H1 (cell line): ENCODE measurements at regions not wholly inside any gene's neighbourhood (a gene's known extent, or its start where the extent isn't known, plus 50 kb on each side); places are given as distances from the start of the nearest gene placed in this dataset.

Experiments used
- CTCF ChIA-PET: fragments of 300-600 bp; sonication (Branson Sonifier 250); formaldehyde crosslinking; loops from one replicate; lab custom pipeline; 2021; ENCODE audit not compliant: partially characterized antibody; lab: Charles Lee
- POLR2A ChIA-PET: fragments of 300-600 bp; sonication (Branson Sonifier 250); formaldehyde crosslinking; loops from one replicate; lab custom pipeline; 2021; ENCODE audit warnings: inconsistent platforms; ENCODE audit not compliant: partially characterized antibody; lab: Charles Lee
- DNase-seq, 2 experiments: peaks; one replicate each; pipeline versions ENCODE4 v3.0.0 to v3.0.0-alpha.2; 2010 to 2022; ENCODE audit warnings: low spot score in 2 of 2, low read depth in 1 of 2, mixed read lengths in 1 of 2
- FAIRE-seq: peaks from 2 replicates; lab custom pipeline; 2011; peaks lifted over from hg19 to GRCh38; lab: Jason Lieb, UNC
- H2AFZ ChIP-seq: 2 replicates; pipeline ENCODE4 v1.8.1; 2012; ENCODE audit warnings: low read length, inconsistent platforms
- H2AK5ac ChIP-seq: 2 replicates; pipeline ENCODE4 v1.6.1; 2013; ENCODE audit warnings: low read depth, low read length
- H2BK120ac ChIP-seq: replicated peaks from 2 replicates; pipeline ENCODE3; 2013; ENCODE audit warnings: low read depth, low read length, inconsistent platforms
- H2BK12ac ChIP-seq: 2 replicates; pipeline ENCODE4 v1.6.1; 2013; ENCODE audit warnings: low read depth, low read length
- H2BK15ac ChIP-seq: 2 replicates; pipeline ENCODE4 v1.6.1; 2013; ENCODE audit warnings: low read length
- H2BK20ac ChIP-seq: 2 replicates; pipeline ENCODE4 v1.6.1; 2013; ENCODE audit warnings: low read length
- H2BK5ac ChIP-seq: 2 replicates; pipeline ENCODE4 v1.6.1; 2013; ENCODE audit warnings: low read depth, low read length
- H3K14ac ChIP-seq: 2 replicates; pipeline ENCODE4 v1.6.1; 2013; ENCODE audit warnings: inconsistent platforms; ENCODE audit not compliant: insufficient read length
- H3K18ac ChIP-seq: 2 replicates; pipeline ENCODE4 v1.6.1; 2013; ENCODE audit warnings: low read length; ENCODE audit errors: extremely low read depth
- H3K23ac ChIP-seq: 2 replicates; pipeline ENCODE4 v1.6.1; 2013; ENCODE audit warnings: inconsistent platforms; ENCODE audit not compliant: insufficient read length
- H3K23me2 ChIP-seq: 2 replicates; pipeline ENCODE4 v1.6.1; 2013; ENCODE audit warnings: low read depth, low read length
- H3K27ac ChIP-seq: 2 replicates; pipeline ENCODE4 v1.6.1; 2011; ENCODE audit warnings: low read depth, low read length, inconsistent platforms
- H3K27me3 ChIP-seq, 4 experiments: replicated peaks in 1 of 4; 1 replicate in 1 of 4; 2 replicates in 3 of 4; pipeline versions ENCODE4 v1.6.1 to v1.8.1; 2011 to 2013; ENCODE audit warnings: low read length in 3 of 4, mild to moderate bottlenecking in 3 of 4, inconsistent platforms in 2 of 4, mixed read lengths in 2 of 4, moderate library complexity in 1 of 4; ENCODE audit not compliant: control insufficient read depth in 3 of 4, insufficient read depth in 3 of 4; ENCODE audit errors: extremely low read depth in 1 of 4
- H3K36me3 ChIP-seq, 4 experiments: 2 replicates each; pipeline versions ENCODE4 v1.6.1 to v1.8.1; 2011 to 2013; ENCODE audit warnings: mild to moderate bottlenecking in 4 of 4, low read length in 3 of 4, moderate library complexity in 2 of 4, control low read depth in 1 of 4, inconsistent platforms in 1 of 4; ENCODE audit not compliant: insufficient read depth in 4 of 4, control insufficient read depth in 2 of 4
- H3K4ac ChIP-seq: replicated peaks from 2 replicates; pipeline ENCODE3; 2013; ENCODE audit warnings: low read length, low read depth, mixed read lengths, inconsistent platforms; ENCODE audit not compliant: insufficient read length
- H3K4me1 ChIP-seq, 4 experiments: replicated peaks in 1 of 4; 1 replicate in 1 of 4; 2 replicates in 3 of 4; pipeline versions ENCODE4 v1.6.1 to v1.8.1; 2011 to 2013; ENCODE audit warnings: low read length in 3 of 4, inconsistent platforms in 2 of 4, mixed read lengths in 1 of 4; ENCODE audit not compliant: insufficient read depth in 4 of 4, control insufficient read depth in 3 of 4
- H3K4me2 ChIP-seq, 2 experiments: 2 replicates each; pipeline versions ENCODE4 v1.6.1 to v1.8.1; 2011 to 2013; ENCODE audit warnings: low read depth in 2 of 2, low read length in 2 of 2, control low read depth in 1 of 2, inconsistent platforms in 1 of 2, mild to moderate bottlenecking in 1 of 2; ENCODE audit not compliant: insufficient read depth in 1 of 2
- H3K4me3 ChIP-seq, 4 experiments: fragments of 200-600, 300-600 bp in 1 of 4; sonication (generic), shearing (Covaris generic), sonication (Bioruptor Twin) in 1 of 4; 2 replicates each; pipeline versions ENCODE4 v1.5.1 to v1.8.1; 2011 to 2016; ENCODE audit warnings: low read length in 4 of 4, low read depth in 3 of 4, control low read depth in 2 of 4, inconsistent platforms in 2 of 4, mild to moderate bottlenecking in 2 of 4, mixed read lengths in 1 of 4, moderate library complexity in 1 of 4; ENCODE audit not compliant: insufficient read depth in 2 of 4; ENCODE audit errors: extremely low read depth in 1 of 4
- H3K56ac ChIP-seq: replicated peaks from 2 replicates; pipeline ENCODE3; 2013; ENCODE audit warnings: low read depth, mild to moderate bottlenecking, mixed read lengths, low read length, inconsistent platforms; ENCODE audit not compliant: insufficient read length
- H3K79me1 ChIP-seq: 2 replicates; pipeline ENCODE4 v1.6.1; 2013; ENCODE audit warnings: low read depth, low read length, control low read depth
- H3K79me2 ChIP-seq, 2 experiments: 2 replicates each; pipeline versions ENCODE4 v1.6.1 to v1.8.1; 2012 to 2013; ENCODE audit warnings: low read length in 2 of 2, mild to moderate bottlenecking in 2 of 2, inconsistent platforms in 1 of 2; ENCODE audit not compliant: insufficient read depth in 2 of 2, control insufficient read depth in 1 of 2
- H3K9ac ChIP-seq, 4 experiments: replicated peaks in 1 of 4; 1 replicate in 1 of 4; 2 replicates in 3 of 4; pipeline versions ENCODE4 v1.6.1 to v1.8.1; 2011 to 2013; ENCODE audit warnings: low read depth in 3 of 4, low read length in 3 of 4, control low read depth in 2 of 4, mild to moderate bottlenecking in 2 of 4, moderate library complexity in 2 of 4, inconsistent platforms in 1 of 4; ENCODE audit errors: extremely low read depth in 1 of 4
- H3K9me3 ChIP-seq, 2 experiments: 2 replicates each; pipeline versions ENCODE4 v1.6.1 to v1.8.1; 2012 to 2013; ENCODE audit warnings: mild to moderate bottlenecking in 2 of 2, moderate library complexity in 2 of 2, control low read depth in 1 of 2, inconsistent platforms in 1 of 2, low read depth in 1 of 2, low read length in 1 of 2, mixed read lengths in 1 of 2; ENCODE audit not compliant: insufficient read depth in 2 of 2
- H4K20me1 ChIP-seq, 2 experiments: replicated peaks in 1 of 2; 2 replicates each; pipeline versions ENCODE3 to v1.8.1; 2011 to 2013; ENCODE audit warnings: inconsistent platforms in 2 of 2, low read length in 2 of 2, mild to moderate bottlenecking in 1 of 2; ENCODE audit not compliant: insufficient read depth in 2 of 2, control insufficient read depth in 1 of 2
- H4K5ac ChIP-seq: 2 replicates; pipeline ENCODE4 v1.6.1; 2013; ENCODE audit warnings: low read length, low read depth, mixed read lengths, inconsistent platforms; ENCODE audit not compliant: insufficient read length
- H4K8ac ChIP-seq: 2 replicates; pipeline ENCODE4 v1.8.0; 2013; ENCODE audit warnings: mild to moderate bottlenecking, moderate library complexity, low read length, inconsistent platforms; ENCODE audit not compliant: insufficient read depth; ENCODE audit errors: extremely low read depth
- H4K91ac ChIP-seq: replicated peaks from 2 replicates; pipeline ENCODE3; 2013; ENCODE audit warnings: low read length, mixed read lengths, inconsistent platforms; ENCODE audit not compliant: insufficient read length
- MAX ChIP-seq: IDR thresholded peaks from 2 replicates; pipeline ENCODE4 v1.6.1; 2012; ENCODE audit warnings: inconsistent platforms
- YY1 ChIP-seq: IDR thresholded peaks from 2 replicates; pipeline ENCODE4 v1.6.1; 2011; ENCODE audit warnings: low read depth, mild to moderate bottlenecking, low read length
- WGBS, 2 experiments: shearing (Covaris generic) in 1 of 2; methylation state at CpG; one replicate each; pipeline versions ENCODE4 v1.1.6 to v1.1.7; 2013 to 2015; ENCODE audit warnings: low lambda C conversion rate in 2 of 2, mixed read lengths in 2 of 2, inconsistent platforms in 1 of 2, low coverage in 1 of 2, missing lambda C conversion rate in 1 of 2; ENCODE audit not compliant: insufficient replicate concordance in 2 of 2, insufficient coverage in 1 of 2, insufficient read length in 1 of 2; ENCODE audit errors: extremely low coverage in 1 of 2, missing lambda C conversion rate in 1 of 2; 5-methylcytosine and 5-hydroxymethylcytosine counted together

- no peak overlapping the region for H3K9ac ChIP-seq
- DNase-seq = no peak
- H3K56ac ChIP-seq = no peak overlapping the region
- H3K27me3 ChIP-seq = no peaks in the 10 kb centered on the region
- no peak overlapping the region for H2BK5ac ChIP-seq
- CTCF ChIA-PET = interaction anchor here (0.7 to 1.9 kb wide), 7 partner anchors 11 to 54 kb away, joined by 3 to 8 read pairs (median 4); no protein-coding TSS in a partner anchor
- peaks cover 0 to 9% of the 10 kb centered on the region in 2 experiments; a peak in 1 of 4 replicates for H3K9me3 ChIP-seq
- H3K4me1 ChIP-seq = peaks cover 0 to 5% (median under 1%) of the 10 kb centered on the region in 4 experiments; a peak in 3 of 7 replicates
- H3K14ac ChIP-seq = no peak overlapping the region
- no peak overlapping the region for H3K18ac ChIP-seq
- H3K79me2 ChIP-seq = no peaks in the 10 kb centered on the region
- no peak overlapping the region for H4K91ac ChIP-seq
- H3K27ac ChIP-seq = no peak overlapping the region
- H3K4me3 ChIP-seq = no peak overlapping the region
- no peak overlapping the region for H3K23ac ChIP-seq
- H4K5ac ChIP-seq = no peak overlapping the region
- no peak overlapping the region for H2BK12ac ChIP-seq
- no peak overlapping the region for H4K8ac ChIP-seq
- H2BK15ac ChIP-seq = no peak overlapping the region
- H3K4ac ChIP-seq = no peak overlapping the region
- H3K23me2 ChIP-seq = no peaks in the 10 kb centered on the region
- no peak overlapping the region for H3K4me2 ChIP-seq
- FAIRE-seq = no peak
- H4K20me1 ChIP-seq = no peaks in the 10 kb centered on the region
- POLR2A ChIA-PET = no interaction called here
- H2BK120ac ChIP-seq = no peak overlapping the region
- TF ChIP-seq YY1 = no peak
- TF ChIP-seq MAX = no peak
- no peaks in the 10 kb centered on the region for H3K36me3 ChIP-seq
- WGBS, 2 experiments = 94% methylated on average over 5 of the region's 5 CpGs; no CpG with 5 or more reads in 1 of the 2 experiments
- no peak overlapping the region for H2AK5ac ChIP-seq
- H2BK20ac ChIP-seq = no peak overlapping the region
- H3K79me1 ChIP-seq = no peaks in the 10 kb centered on the region
- H2AFZ ChIP-seq = no peak overlapping the region
Measured at GRCh38 chr2:191476901-191477300, 201.0 kb upstream of the NABP1 start.
